ENCODE measurements at regions not wholly inside any gene's neighbourhood (a gene's known extent, or its start where the extent isn't known, plus 50 kb on each side); places are given as distances from the start of the nearest gene placed in this dataset.
"Not testable (repeated sequence)": the region's sequence is repeated elsewhere in the genome, so short reads cannot be mapped to it uniquely, and the experiment has no call there.

DNA sequence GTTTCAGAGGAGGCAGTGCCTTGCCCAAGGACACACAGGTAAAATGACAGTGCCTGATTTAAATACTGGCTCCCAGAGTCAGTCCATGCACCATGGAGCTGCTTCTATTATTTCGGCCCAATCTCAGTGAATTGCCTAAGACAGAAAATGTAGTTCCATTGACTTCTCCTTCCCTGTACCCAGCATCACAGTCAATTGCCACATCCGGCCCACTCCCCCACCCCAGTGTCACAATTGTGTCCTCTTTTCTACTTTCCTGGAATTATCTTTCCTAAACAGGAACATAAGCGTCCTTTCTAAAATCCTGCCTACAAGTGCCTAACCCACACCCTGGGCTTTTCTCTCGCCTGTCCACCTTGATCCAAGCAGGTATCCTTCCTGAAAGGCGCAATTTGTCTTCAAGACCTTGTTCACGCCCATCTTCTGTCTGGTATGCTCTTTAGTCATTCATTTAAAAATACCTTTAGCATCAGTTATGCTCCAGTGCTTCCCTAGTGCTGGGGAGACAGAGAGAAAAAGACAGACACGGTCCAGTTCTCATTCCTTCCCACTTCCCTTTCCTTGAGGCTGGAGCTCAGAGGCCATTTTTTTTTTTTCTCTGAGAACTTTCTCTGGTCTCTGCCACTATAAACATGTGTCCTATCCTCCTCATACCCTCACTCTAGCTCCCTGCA, 411.4 kb downstream of the LIG4 start:
- intact Hi-C loops (cut with DNase I; ENCODE audit: low total_unique reads), result no loop called here
- WGBS, 5 donors, result 78 to 89% (median 85%) methylated on average over 7 of the region's 7 CpGs
- no peaks in the 10 kb centered on the region for H3K27me3 ChIP-seq
- H3K4me1 ChIP-seq, result no peaks in the 10 kb centered on the region
- TF ChIP-seq POLR2AphosphoS5 (IDR thresholded peaks at IDR 0.05) (no peak), EP300 (IDR thresholded peaks at IDR 0.05) (no peak), POLR2A (IDR thresholded peaks at IDR 0.05) (no peak)
- TF ChIP-seq, protein P1, sequence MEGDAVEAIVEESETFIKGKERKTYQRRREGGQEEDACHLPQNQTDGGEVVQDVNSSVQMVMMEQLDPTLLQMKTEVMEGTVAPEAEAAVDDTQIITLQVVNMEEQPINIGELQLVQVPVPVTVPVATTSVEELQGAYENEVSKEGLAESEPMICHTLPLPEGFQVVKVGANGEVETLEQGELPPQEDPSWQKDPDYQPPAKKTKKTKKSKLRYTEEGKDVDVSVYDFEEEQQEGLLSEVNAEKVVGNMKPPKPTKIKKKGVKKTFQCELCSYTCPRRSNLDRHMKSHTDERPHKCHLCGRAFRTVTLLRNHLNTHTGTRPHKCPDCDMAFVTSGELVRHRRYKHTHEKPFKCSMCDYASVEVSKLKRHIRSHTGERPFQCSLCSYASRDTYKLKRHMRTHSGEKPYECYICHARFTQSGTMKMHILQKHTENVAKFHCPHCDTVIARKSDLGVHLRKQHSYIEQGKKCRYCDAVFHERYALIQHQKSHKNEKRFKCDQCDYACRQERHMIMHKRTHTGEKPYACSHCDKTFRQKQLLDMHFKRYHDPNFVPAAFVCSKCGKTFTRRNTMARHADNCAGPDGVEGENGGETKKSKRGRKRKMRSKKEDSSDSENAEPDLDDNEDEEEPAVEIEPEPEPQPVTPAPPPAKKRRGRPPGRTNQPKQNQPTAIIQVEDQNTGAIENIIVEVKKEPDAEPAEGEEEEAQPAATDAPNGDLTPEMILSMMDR (IDR thresholded peaks at IDR 0.05), result no peak
- H3K4me3 ChIP-seq, result no peak overlapping the region
- no peaks in the 10 kb centered on the region for H3K9me3 ChIP-seq
- no peak overlapping the region for H3K27ac ChIP-seq
- no peak for DNase-seq
- no peaks in the 10 kb centered on the region for H3K36me3 ChIP-seq

DNA sequence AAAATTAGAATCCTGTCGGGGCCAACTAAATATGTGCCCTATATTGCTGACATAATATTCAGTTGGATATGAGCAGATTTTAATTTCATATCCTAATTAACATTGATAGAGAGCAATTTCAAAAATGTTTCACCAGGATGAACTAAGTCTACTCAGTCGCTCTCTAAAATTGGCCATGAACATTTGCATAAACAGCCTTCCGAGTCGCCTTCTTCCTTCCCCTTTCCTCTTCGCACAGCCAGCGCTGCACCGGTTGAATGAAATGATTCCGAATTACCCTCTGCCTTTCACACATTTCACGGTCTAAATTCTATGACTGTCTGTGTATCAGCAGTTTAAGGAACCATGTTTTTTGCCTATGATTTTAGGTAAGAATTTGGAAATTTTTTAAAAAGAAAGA, 413.7 kb downstream of the LIG4 start:
- TF ChIP-seq EP300 (IDR thresholded peaks at IDR 0.05), result no peak
- TF ChIP-seq POLR2A (IDR thresholded peaks at IDR 0.05), result no peak
- no peak for TF ChIP-seq POLR2AphosphoS5 (IDR thresholded peaks at IDR 0.05)
- TF ChIP-seq, protein P1 (IDR thresholded peaks at IDR 0.05), result no peak
- Histone ChIP-seq H3K27ac (no peak overlapping the region), H3K36me3 (no peaks in the 10 kb centered on the region), H3K27me3 (no peaks in the 10 kb centered on the region), H3K4me3 (no peak overlapping the region), H3K4me1 (no peaks in the 10 kb centered on the region), H3K9me3 (no peaks in the 10 kb centered on the region)
- WGBS, 5 donors, result 80 to 88% (median 86%) methylated on average over 9 of the region's 9 CpGs
- intact Hi-C loops (cut with DNase I; ENCODE audit: low total_unique reads), result no loop called here
- no peak for DNase-seq

DNA sequence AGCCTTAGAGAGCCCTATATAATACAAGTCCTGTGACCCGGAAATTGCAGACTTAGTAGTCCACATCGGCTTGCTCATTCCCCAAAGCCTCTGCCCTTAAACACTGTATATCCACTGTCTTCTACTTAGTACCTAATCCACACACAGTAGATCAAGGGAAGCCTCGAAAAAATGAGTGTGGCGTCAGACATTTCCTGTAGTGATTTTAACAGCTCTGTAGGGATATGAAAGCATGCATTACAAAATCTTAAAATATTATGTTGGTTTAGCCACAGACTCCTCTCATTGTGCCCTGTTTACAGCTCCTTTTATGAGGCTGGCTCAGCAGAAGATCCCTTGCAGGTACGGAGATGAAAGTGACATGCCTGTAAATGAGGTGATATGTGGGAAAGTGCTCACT, 416.3 kb downstream of the LIG4 start:
- WGBS, 5 donors, result 39 to 52% (median 50%) methylated on average over 5 of the region's 5 CpGs
- H3K36me3 ChIP-seq, result no peaks in the 10 kb centered on the region
- intact Hi-C loops (cut with DNase I; ENCODE audit: low total_unique reads), result no loop called here
- no peaks in the 10 kb centered on the region for H3K27me3 ChIP-seq
- H3K27ac ChIP-seq, result no peak overlapping the region
- H3K9me3 ChIP-seq, result no peaks in the 10 kb centered on the region
- DNase-seq, result no peak
- no peaks in the 10 kb centered on the region for H3K4me1 ChIP-seq
- no peak overlapping the region for H3K4me3 ChIP-seq
- no peak for TF ChIP-seq EP300 (IDR thresholded peaks at IDR 0.05)
- TF ChIP-seq POLR2AphosphoS5 (IDR thresholded peaks at IDR 0.05), result no peak
- TF ChIP-seq POLR2A (IDR thresholded peaks at IDR 0.05), result no peak
- TF ChIP-seq, protein P1 (IDR thresholded peaks at IDR 0.05), result no peak

DNA sequence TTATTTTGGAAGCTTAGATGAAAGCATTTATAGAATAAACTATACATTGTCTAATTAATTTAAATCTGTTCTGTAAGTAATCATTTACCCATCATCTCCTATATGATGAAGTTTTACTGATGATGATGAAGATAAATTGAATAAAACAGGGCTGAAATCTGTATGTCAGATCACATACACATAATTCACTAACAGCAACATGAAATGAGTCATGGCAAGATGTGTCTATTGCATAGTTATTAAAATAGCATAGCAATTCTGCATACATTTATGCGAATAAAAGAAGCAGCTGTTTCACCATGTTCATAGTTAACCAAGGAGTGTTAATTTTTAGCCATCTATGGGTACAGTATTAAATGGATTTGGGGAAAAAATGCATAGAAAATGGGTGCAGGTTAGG, 424.9 kb downstream of the LIG4 start:
- no peak for TF ChIP-seq POLR2A (IDR thresholded peaks at IDR 0.05)
- no peaks in the 10 kb centered on the region for H3K4me1 ChIP-seq
- DNase-seq, result no peak
- H3K27ac ChIP-seq, result no peak overlapping the region
- no peaks in the 10 kb centered on the region for H3K9me3 ChIP-seq
- no peaks in the 10 kb centered on the region for H3K36me3 ChIP-seq
- intact Hi-C loops (cut with DNase I; ENCODE audit: low total_unique reads), result no loop called here
- 85 to 100% (median 91%) methylated on average over 1 of the region's 1 CpG for WGBS, 5 donors
- no peaks in the 10 kb centered on the region for H3K27me3 ChIP-seq
- no peak overlapping the region for H3K4me3 ChIP-seq

DNA sequence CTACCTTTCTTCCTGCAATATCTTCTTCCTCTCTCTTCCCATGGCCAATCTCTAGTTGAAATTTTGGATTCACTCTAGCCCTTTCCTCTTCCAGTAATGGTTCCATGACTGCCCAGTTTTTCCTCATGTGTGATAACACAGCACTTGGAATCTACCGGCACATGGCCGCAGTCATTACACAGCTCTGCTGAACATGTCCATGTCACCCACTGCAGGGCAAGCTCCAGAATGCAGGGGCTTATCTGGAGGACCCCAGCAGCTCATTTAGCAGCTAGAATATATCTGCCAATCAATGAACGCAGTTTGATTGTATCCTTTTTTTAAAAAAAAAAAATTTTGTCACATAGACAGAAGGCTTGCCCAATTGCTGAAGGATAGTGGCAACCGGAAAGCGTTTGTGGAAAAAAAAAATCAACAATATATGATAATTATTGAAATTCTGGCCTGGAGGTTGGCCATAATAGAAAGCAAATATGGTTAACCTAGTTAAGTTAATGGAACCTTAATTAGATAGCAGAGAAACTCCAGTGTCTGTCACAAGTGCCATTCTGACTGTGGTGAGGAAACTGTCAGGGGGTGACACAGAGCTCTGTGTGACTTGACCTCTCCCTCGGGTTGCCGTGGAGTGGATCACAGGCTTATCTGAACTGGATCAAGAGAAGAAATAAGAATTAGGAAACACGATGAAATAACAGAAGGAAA, 426.7 kb downstream of the LIG4 start:
- no peak overlapping the region for H3K27ac ChIP-seq
- WGBS, 5 donors, result 73 to 76% (median 76%) methylated on average over 8 of the region's 8 CpGs
- DNase-seq, result no peak
- H3K4me3 ChIP-seq, result no peak overlapping the region
- no peak for TF ChIP-seq POLR2A (IDR thresholded peaks at IDR 0.05)
- TF ChIP-seq POLR2AphosphoS5 (IDR thresholded peaks at IDR 0.05), result no peak
- TF ChIP-seq, protein P1 (IDR thresholded peaks at IDR 0.05), result no peak
- no peak for TF ChIP-seq EP300 (IDR thresholded peaks at IDR 0.05)
- intact Hi-C loops (cut with DNase I; ENCODE audit: low total_unique reads), result no loop called here
- no peaks in the 10 kb centered on the region for H3K27me3 ChIP-seq
- no peaks in the 10 kb centered on the region for H3K4me1 ChIP-seq
- H3K36me3 ChIP-seq, result no peaks in the 10 kb centered on the region
- no peaks in the 10 kb centered on the region for H3K9me3 ChIP-seq

DNA sequence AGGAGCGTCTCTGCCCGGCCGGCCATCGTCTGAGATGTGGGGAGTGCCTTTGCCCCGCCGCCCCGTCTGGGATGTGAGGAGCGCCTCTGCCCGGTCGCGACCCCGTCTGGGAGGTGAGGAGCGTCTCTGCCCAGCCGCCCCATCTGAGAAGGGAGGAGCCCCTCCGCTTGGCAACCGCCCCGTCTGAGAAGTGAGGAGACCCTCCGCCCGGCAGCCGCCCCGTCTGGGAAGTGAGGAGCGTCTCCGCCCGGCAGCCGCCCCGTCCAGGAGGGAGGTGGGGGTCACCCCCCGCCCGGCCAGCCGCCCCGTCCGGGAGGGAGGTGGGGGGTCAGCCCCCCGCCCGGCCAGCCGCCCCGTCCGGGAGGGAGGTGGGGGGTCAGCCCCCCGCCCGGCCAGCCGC, 432.7 kb downstream of the LIG4 start:
- H3K27me3 ChIP-seq; H3K4me1 ChIP-seq; H3K9me3 ChIP-seq; intact Hi-C loops (cut with DNase I; ENCODE audit: low total_unique reads); H3K36me3 ChIP-seq; DNase-seq; H3K27ac ChIP-seq; H3K4me3 ChIP-seq: not testable (repeated sequence)
- 90 to 99% (median 98%) methylated on average over 13 to 34 of the region's 39 CpGs for WGBS, 5 donors
